Dedifferentiated amniotic fluid mesenchymal stem cell (primary cell): ENCODE measurements at regions not wholly inside any gene's neighbourhood (a gene's known extent, or its start where the extent isn't known, plus 50 kb on each side); places are given as distances from the start of the nearest gene placed in this dataset.
A peak's percentile ranks its signal among the peaks of the same experiment; 100 is the strongest.
"Not testable (repeated sequence)": the region's sequence is repeated elsewhere in the genome, so short reads cannot be mapped to it uniquely, and the experiment has no call there.

ENCODE experiments used
- DNase-seq: peaks from one replicate; pipeline ENCODE4 v3.0.0-alpha.2; 2016; ENCODE audit errors: extremely low spot score

GRCh38 chr15:96165775-96166174, 164.7 kb upstream of the NR2F2 start:
- no peak for DNase-seq

- DNase-seq, result no peak
Measured at GRCh38 chr15:96166223-96167200, 164.0 kb upstream of the NR2F2 start.

- DNase-seq, result not testable (repeated sequence)
Measured at GRCh38 chr15:96170616-96170978, 159.9 kb upstream of the NR2F2 start.

- DNase-seq, result no peak
Measured at GRCh38 chr15:96170979-96171739, 159.3 kb upstream of the NR2F2 start.

GRCh38 chr15:96171853-96172296, 158.6 kb upstream of the NR2F2 start:
- peak; percentile 26 for DNase-seq

- DNase-seq, result no peak
Measured at GRCh38 chr15:96172417-96172816, 158.1 kb upstream of the NR2F2 start.

GRCh38 chr15:96176831-96177230, 153.7 kb upstream of the NR2F2 start:
- no peak for DNase-seq

- no peak for DNase-seq
Measured at GRCh38 chr15:96177279-96177678, 153.2 kb upstream of the NR2F2 start.

GRCh38 chr15:96180087-96180748, 150.3 kb upstream of the NR2F2 start:
- DNase-seq, result no peak

- DNase-seq, result no peak
Measured at GRCh38 chr15:96181217-96181616, 149.3 kb upstream of the NR2F2 start.

GRCh38 chr15:96181873-96182301, 148.6 kb upstream of the NR2F2 start:
- peak; percentile 81 for DNase-seq

- DNase-seq, result no peak
Measured at GRCh38 chr15:96182736-96183513, 147.6 kb upstream of the NR2F2 start.

- DNase-seq, result no peak
Measured at GRCh38 chr15:96183514-96183850, 147.0 kb upstream of the NR2F2 start.

- no peak for DNase-seq
Measured at GRCh38 chr15:96183867-96184266, 146.6 kb upstream of the NR2F2 start.

GRCh38 chr15:96184297-96184696, 146.2 kb upstream of the NR2F2 start:
- DNase-seq, result no peak

GRCh38 chr15:96186105-96186504, 144.4 kb upstream of the NR2F2 start:
- no peak for DNase-seq

- DNase-seq, result no peak
Measured at GRCh38 chr15:96187341-96188305, 142.9 kb upstream of the NR2F2 start.

GRCh38 chr15:96197721-96198120, 132.8 kb upstream of the NR2F2 start:
- no peak for DNase-seq

- no peak for DNase-seq
Measured at GRCh38 chr15:96199111-96199510, 131.4 kb upstream of the NR2F2 start.

GRCh38 chr15:96200357-96200967, 130.0 kb upstream of the NR2F2 start:
- no peak for DNase-seq
